ENCODE measurements at regions not wholly inside any gene's neighbourhood (a gene's known extent, or its start where the extent isn't known, plus 50 kb on each side); places are given as distances from the start of the nearest gene placed in this dataset.
A peak's percentile ranks its signal among the peaks of the same experiment; 100 is the strongest.

GRCh38 chr7:17099083-17099973, 199.1 kb upstream of the AHR start (continued):
- peak; percentile 66; the same call in 1 of the 2 replicates for TF ChIP-seq ZNF292 (CRISPR knock-in tag; IDR thresholded peaks at IDR 0.05; ENCODE audit: borderline replicate concordance, low read depth)
- no peak for TF ChIP-seq GRHL1 (CRISPR knock-in tag; conservative IDR thresholded peaks at IDR 0.05)
- TF ChIP-seq PHF20 (CRISPR knock-in tag; IDR thresholded peaks at IDR 0.05): no peak
- peak; percentile 93 for TF ChIP-seq ZBTB4 (CRISPR knock-in tag; IDR thresholded peaks at IDR 0.05; ENCODE audit: borderline replicate concordance)
- TF ChIP-seq CREBL2 (CRISPR knock-in tag; IDR thresholded peaks at IDR 0.05; ENCODE audit: borderline replicate concordance): no peak
- TF ChIP-seq TARDBP (CRISPR knock-in tag; IDR thresholded peaks at IDR 0.05): peak; percentile 94
- no peak for TF ChIP-seq ZIK1 (CRISPR knock-in tag; IDR thresholded peaks at IDR 0.05; ENCODE audit: borderline replicate concordance, low read depth)
- peak; percentile 94 for TF ChIP-seq NFIC (IDR thresholded peaks at IDR 0.05; ENCODE audit: low read length)
- TF ChIP-seq GFI1 (CRISPR knock-in tag; IDR thresholded peaks at IDR 0.05; ENCODE audit: borderline replicate concordance): peak; percentile 51; the same call in 1 of the 2 replicates
- TF ChIP-seq, protein P1, sequence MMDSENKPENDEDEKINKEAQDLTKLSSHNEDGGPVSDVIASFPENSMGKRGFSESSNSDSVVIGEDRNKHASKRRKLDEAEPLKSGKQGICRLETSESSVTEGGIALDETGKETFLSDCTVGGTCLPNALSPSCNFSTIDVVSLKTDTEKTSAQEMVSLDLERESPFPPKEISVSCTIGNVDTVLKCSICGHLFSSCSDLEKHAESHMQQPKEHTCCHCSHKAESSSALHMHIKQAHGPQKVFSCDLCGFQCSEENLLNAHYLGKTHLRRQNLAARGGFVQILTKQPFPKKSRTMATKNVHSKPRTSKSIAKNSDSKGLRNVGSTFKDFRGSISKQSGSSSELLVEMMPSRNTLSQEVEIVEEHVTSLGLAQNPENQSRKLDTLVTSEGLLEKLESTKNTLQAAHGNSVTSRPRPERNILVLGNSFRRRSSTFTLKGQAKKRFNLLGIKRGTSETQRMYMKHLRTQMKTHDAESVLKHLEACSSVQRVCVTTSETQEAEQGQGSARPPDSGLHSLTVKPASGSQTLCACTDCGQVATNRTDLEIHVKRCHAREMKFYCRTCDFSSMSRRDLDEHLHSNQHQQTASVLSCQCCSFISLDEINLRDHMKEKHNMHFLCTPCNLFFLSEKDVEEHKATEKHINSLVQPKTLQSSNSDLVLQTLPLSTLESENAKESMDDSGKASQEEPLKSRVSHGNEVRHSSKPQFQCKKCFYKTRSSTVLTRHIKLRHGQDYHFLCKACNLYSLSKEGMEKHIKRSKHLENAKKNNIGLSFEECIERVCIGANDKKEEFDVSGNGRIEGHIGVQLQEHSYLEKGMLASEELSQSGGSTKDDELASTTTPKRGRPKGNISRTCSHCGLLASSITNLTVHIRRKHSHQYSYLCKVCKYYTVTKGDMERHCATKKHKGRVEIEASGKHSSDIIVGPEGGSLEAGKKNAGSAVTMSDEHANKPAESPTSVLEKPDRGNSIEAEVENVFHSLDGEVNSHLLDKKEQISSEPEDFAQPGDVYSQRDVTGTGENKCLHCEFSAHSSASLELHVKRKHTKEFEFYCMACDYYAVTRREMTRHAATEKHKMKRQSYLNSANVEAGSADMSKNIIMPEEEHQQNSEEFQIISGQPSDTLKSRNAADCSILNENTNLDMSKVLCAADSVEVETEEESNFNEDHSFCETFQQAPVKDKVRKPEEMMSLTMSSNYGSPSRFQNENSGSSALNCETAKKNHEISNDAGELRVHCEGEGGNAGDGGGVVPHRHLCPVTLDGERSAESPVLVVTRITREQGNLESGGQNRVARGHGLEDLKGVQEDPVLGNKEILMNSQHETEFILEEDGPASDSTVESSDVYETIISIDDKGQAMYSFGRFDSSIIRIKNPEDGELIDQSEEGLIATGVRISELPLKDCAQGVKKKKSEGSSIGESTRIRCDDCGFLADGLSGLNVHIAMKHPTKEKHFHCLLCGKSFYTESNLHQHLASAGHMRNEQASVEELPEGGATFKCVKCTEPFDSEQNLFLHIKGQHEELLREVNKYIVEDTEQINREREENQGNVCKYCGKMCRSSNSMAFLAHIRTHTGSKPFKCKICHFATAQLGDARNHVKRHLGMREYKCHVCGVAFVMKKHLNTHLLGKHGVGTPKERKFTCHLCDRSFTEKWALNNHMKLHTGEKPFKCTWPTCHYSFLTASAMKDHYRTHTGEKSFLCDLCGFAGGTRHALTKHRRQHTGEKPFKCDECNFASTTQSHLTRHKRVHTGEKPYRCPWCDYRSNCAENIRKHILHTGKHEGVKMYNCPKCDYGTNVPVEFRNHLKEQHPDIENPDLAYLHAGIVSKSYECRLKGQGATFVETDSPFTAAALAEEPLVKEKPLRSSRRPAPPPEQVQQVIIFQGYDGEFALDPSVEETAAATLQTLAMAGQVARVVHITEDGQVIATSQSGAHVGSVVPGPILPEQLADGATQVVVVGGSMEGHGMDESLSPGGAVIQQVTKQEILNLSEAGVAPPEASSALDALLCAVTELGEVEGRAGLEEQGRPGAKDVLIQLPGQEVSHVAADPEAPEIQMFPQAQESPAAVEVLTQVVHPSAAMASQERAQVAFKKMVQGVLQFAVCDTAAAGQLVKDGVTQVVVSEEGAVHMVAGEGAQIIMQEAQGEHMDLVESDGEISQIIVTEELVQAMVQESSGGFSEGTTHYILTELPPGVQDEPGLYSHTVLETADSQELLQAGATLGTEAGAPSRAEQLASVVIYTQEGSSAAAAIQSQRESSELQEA (CRISPR knock-in tag; IDR thresholded peaks at IDR 0.05; ENCODE audit: not compliant biosample characterization): peak; percentile 46
- peak; percentile 91 for TF ChIP-seq ZNF33B (CRISPR knock-in tag; IDR thresholded peaks at IDR 0.05)
- TF ChIP-seq THAP7 (CRISPR knock-in tag; IDR thresholded peaks at IDR 0.05): no peak
- peak; percentile 80; the same call in 1 of the 2 replicates for TF ChIP-seq ZNF350 (CRISPR knock-in tag; IDR thresholded peaks at IDR 0.05; ENCODE audit: borderline replicate concordance, low read depth)

Data from HepG2 (cell line).